Tibial nerve (tissue), 4 donors: ENCODE measurements at regions not wholly inside any gene's neighbourhood (a gene's known extent, or its start where the extent isn't known, plus 50 kb on each side); places are given as distances from the start of the nearest gene placed in this dataset.

Source experiments
- CTCF ChIP-seq, 5 experiments: fragments of 200-600 bp in 3 of 5; fragments of 450-650 bp in 2 of 5; sonication (generic) in 3 of 5; IDR thresholded peaks; one replicate each; pipeline ENCODE4 v1.5.1; 2016 to 2019; ENCODE audit warnings: antibody characterized with exemption in 5 of 5, mild to moderate bottlenecking in 3 of 5, moderate library complexity in 2 of 5
- EP300 ChIP-seq, 2 donors: sonication (generic); formaldehyde crosslinking; IDR thresholded peaks; one replicate each; pipeline ENCODE4 v1.6.1; 2017; ENCODE audit warnings: antibody characterized with exemption in 2 of 2, mild to moderate bottlenecking in 1 of 2

- TF ChIP-seq CTCF (IDR thresholded peaks at IDR 0.05) (no peak), EP300 (IDR thresholded peaks at IDR 0.05) (no peak)
Observed at GRCh38 chr17:56099649-56100048, 53.6 kb upstream of the ANKFN1 start.
